GM18511 (cell line): ENCODE measurements at regions not wholly inside any gene's neighbourhood (a gene's known extent, or its start where the extent isn't known, plus 50 kb on each side); places are given as distances from the start of the nearest gene placed in this dataset.
"Not testable (repeated sequence)": the region's sequence is repeated elsewhere in the genome, so short reads cannot be mapped to it uniquely, and the experiment has no call there.

ENCODE experiments used
- ATAC-seq: cut with Tn5 transposase; IDR thresholded peaks from one replicate; pipeline ENCODE4 v1.9.1; 2021; ENCODE audit warnings: mild to moderate bottlenecking, moderate library complexity; ENCODE audit not compliant: unreplicated experiment

- no peak for ATAC-seq
Measured at GRCh38 chr2:234578389-234578788, 81.5 kb upstream of the ARL4C start.

GRCh38 chr2:234577191-234577590, 80.3 kb upstream of the ARL4C start:
- no peak for ATAC-seq

- ATAC-seq, result no peak
Measured at GRCh38 chr2:234571620-234572407, 74.9 kb upstream of the ARL4C start.

DNA sequence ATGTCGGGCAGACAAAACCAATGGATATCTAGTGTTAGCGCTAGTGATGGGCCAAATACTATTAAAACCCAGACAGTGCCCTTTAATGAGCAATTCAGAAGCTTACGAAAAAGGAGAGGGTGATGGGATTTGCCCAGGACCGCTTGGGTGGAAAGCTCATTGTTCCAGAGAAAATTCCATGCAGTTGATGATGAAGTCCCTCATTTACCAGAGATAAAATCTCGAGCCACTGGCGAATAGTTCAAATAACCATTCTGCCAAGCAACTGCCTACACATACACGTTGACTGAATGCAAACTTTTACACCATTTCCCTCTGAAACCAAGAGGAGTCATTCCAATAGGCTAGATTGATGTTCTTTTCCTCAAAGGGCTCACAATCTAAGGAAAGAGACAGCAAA, 73.6 kb upstream of the ARL4C start:
- ATAC-seq, result no peak

DNA sequence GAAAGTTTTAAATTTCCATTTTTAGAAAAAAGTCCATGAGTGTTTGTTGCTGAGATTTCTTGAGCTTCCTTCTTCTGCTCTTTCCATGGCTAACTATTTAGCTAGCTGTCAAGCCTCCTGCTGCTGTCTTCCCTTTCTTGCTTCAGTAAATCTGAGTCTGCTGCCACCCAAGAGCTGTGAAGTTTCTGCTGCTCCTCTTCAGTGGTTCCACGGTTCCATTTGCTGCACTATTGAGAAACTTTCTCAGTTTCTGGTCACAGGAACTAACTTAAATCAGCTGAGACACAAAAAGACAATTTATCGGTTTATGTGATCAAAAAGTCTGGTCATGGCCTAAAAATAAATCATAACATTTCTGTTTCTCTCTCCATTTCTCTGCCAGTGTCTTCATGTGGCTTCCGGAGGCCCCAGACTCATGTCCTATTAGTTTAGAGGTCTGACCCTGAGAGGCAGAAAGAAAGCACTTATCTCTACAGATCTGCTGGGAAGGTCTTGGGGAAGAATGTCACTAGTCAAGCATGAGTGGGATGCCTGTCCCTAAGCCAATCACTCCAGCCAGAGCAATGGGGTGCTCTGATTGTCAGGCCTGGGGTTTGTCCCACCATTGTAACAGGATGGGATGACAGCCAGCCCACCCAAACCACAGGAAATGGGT, 73.0 kb upstream of the ARL4C start:
- ATAC-seq, result peak; percentile 54

DNA sequence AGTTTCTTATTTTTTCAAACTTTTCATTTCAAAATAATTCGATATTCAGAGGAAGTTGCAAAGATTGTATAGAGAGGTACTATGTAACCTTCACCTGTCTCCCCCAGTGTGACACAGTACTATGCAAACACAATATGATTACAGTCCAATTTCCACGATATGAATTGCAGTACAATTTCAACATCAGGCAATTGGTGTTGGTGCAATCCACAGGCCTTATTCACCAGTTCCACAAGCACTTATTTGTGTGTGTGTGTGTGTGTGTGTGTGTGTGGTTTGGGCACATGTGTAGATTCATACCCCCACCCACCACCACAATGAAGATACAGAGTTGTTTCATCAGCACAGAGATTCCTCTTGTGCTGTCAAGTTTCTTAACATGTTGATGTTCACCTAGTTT, 69.7 kb upstream of the ARL4C start:
- ATAC-seq, result no peak

GRCh38 chr2:234565842-234566619, 69.2 kb upstream of the ARL4C start:
- no peak for ATAC-seq

DNA sequence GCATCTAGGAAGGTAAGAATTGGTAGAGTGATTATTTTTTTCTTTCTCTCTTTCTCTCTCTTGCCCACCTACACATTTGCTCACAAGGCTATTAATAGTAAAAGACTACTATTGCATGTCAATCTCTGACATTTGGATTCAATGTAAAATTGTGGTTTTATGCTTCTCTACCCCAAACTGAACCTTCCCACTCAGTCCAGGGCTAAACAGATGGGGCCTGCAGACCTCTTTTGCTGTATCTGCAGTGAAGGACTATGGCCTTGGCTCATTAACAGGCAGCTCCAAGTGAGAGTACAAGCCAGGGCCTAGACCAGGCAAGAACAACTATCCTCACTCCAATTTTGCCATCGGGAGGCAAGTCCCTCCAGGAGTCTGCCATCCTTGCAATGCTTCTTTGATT, 68.3 kb upstream of the ARL4C start:
- no peak for ATAC-seq

- ATAC-seq, result no peak
Measured at GRCh38 chr2:234564699-234565098, 67.8 kb upstream of the ARL4C start.

DNA sequence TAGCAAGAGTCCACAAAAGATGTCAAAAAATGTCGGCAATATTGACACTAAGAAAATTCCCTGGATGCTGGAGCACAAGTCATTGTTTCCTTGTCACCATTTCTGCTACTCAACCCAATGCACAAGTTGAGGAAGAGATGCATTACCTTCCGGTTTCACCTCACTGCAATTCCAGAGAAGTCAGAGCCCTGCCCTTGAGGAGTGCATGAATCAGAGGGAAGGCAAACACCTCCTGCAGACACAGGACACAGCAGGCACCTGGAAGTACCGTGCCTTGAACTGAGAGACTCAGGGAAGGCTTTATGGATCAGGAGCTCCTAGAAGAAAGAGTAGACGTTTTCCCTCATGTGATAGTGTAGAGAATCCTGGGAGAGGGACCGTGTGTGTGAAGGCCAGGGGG, 62.7 kb upstream of the ARL4C start:
- ATAC-seq, result no peak

GRCh38 chr2:234558642-234559041, 61.8 kb upstream of the ARL4C start:
- no peak for ATAC-seq

DNA sequence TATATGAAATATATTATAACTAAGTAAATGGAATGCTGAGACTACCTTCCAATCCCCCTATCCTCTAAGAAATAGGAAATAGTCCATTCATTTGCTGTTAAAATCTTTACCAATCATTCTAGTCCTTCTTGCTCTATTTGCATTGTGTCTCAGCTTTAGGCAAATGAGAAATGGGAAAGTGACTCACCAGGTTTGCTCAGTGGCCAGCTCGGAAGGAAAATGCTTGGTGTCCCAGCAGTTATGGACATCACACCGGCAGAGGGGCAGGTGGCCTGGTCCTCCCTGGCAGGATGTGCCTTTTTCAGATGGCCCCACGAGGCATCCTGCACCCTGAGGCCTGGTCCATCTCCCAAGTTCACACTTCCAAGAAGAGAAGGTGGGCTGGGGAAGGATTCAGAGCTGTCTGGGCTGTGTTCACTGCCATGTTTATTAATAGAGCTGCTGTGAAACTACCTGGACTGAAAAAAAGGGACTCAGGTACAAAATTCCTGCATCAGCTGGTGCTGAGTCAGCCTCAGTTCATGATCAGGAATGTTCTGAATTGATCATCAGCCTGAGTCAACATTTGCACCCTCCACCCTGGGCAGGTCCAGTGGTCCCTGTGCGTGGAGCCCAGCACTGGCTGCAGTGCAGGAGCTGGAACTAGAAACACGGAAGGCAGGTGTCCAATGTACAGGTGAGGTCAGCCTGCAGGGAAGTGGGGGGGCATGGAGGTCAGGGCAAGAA, 60.1 kb upstream of the ARL4C start:
- no peak for ATAC-seq

- ATAC-seq, result no peak
Measured at GRCh38 chr2:234555616-234556249, 58.9 kb upstream of the ARL4C start.

GRCh38 chr2:234555161-234555560, 58.3 kb upstream of the ARL4C start:
- ATAC-seq, result no peak

DNA sequence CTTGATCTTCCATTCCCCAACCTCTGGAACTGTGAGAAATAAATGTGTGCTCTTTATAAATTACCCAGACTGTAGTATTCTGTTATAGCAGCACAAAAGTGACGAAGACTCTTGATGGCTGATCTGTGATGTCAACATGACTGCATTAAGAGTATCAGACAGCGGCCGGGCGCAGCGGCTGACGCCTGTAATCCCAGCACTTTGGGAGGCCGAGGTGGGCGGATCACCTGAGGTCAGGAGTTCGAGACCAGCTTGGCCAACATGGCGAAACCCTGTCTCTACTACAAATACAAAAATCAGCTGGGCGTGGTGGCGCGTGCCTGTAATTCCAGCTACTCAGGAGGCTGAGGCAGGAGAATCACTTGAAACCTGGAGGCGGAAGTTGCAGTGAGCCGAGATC, 56.3 kb upstream of the ARL4C start:
- ATAC-seq, result not testable (repeated sequence)

DNA sequence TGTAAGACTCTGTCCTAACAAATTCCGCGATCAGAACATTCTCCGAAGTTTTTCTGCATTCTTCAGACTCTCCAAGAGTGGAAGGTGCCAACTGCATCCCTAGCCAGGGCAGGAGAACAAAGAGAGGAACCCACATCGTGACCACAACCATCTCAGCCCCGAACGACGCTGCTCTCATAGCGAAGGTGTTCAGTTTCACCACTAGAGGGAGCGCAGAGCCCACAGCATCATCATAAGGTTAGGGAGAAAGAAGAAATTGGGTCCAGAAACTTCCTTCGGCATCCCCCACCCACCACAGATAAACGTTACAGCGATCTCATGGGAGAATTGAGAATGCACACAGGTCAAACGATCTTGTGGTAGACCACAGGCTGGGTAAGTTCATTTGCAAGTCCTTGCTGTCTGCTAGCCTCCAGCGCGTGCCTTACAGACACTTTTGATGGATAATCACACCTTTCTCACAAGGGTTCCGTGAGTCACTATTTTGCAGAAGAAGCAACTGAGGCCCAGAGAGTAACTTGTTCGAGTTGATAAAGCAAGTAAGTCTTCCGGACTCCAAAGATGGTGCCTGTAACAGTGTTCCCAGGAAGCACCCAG, 53.7 kb upstream of the ARL4C start:
- no peak for ATAC-seq

GRCh38 chr2:234550056-234550455, 53.2 kb upstream of the ARL4C start:
- no peak for ATAC-seq

DNA sequence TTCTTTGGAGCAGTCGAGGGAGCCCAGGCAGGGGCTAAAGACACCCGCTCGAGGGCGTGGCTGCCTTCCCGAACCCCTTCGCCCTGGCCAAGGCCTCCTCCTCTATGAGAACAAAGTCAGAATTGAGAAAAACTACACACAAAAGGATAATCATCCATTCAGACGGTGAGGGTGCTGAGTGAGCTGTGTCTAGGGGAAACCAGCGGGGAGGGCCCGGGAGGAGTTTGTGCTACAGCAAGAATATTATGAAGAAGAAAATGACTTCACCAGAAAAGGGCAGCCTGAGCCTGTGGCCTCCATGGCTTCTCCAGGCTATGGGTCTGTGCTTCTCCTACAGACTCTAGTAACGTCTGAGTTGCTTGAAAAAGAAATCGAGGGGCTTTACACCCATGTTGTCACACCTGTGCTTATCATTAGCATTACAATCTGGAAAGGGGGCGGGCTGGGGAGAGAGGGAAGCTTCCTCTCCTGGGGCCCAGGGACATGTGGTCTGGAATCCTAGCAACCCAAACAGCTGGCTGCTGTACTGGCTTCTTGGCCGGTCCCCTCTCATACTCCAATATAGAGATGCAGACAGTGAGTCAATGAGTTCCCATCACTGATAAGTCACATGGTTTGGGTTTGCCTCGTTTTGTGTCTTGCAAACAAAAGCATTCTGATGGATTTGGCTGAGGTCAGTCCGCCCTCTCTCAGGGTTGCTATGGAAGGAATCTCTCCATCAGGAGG, 52.0 kb upstream of the ARL4C start:
- ATAC-seq, result no peak

DNA sequence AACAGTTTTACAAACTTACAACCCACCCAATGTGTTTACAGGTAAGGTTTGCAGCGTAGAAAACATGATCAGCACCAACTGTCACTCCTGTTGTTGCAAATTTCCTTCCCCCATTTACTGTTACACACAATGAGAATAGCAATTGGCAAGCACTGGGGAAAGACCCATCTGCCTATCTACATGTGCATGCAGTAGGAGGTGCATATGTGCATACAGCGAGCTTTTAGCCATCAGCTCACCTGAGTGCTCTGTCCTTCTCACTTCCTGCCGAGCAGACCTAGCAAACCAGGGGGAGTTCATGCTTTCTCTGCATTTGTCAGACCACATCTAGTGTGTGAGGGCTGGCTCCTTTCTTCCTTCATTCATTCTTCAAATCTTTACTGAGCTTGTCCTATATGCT, 49.9 kb upstream of the ARL4C start:
- ATAC-seq, result no peak
